Testis (tissue), 2 donors: ENCODE measurements at regions not wholly inside any gene's neighbourhood (a gene's known extent, or its start where the extent isn't known, plus 50 kb on each side); places are given as distances from the start of the nearest gene placed in this dataset.

Experiments used
- DNase-seq: peaks from one replicate; pipeline ENCODE4 v3.0.0-alpha.2; 2019
- H3K27ac ChIP-seq, 2 donors: fragments of 200-600 bp; sonication (generic); one replicate each; pipeline ENCODE4 v1.5.1; 2019
- H3K27me3 ChIP-seq: fragments of 200-600 bp; sonication (generic); one replicate; pipeline ENCODE4 v1.5.1; 2019
- H3K36me3 ChIP-seq: fragments of 200-600 bp; sonication (generic); one replicate; pipeline ENCODE4 v1.5.1; 2017; ENCODE audit warnings: low read depth; ENCODE audit errors: missing control alignments
- H3K4me1 ChIP-seq: fragments of 200-600 bp; sonication (generic); one replicate; pipeline ENCODE4 v1.5.1; 2019
- H3K4me3 ChIP-seq, 2 donors: fragments of 200-600 bp; sonication (generic); one replicate each; pipeline ENCODE4 v1.5.1; 2017 to 2019
- H3K9me3 ChIP-seq: fragments of 200-600 bp; sonication (generic); one replicate; pipeline ENCODE4 v1.5.1; 2017
- POLR2A ChIP-seq: fragments of 450-650 bp; IDR thresholded peaks from one replicate; pipeline ENCODE4 v1.6.1; 2017; ENCODE audit warnings: antibody characterized with exemption, mild to moderate bottlenecking, moderate library complexity
- WGBS, 2 donors: methylation state at CpG; one replicate each; pipeline ENCODE4 v1.1.5; 2018; 5-methylcytosine and 5-hydroxymethylcytosine counted together
- intact Hi-C: fragments of 100-400 bp; cut with DNase I; formaldehyde crosslinking; loops from one replicate; pipeline ENCODE4 v1.15.1; 2023; ENCODE audit warnings: low total_unique reads
- TF ChIP-seq, protein P1 (sequence below), 3 experiments: fragments of 450-650 bp in 2 of 3; fragments of 200-600 bp in 1 of 3; sonication (generic) in 1 of 3; IDR thresholded peaks; one replicate each; pipeline ENCODE4 v1.5.1; 2016 to 2019; ENCODE audit warnings: antibody characterized with exemption in 3 of 3, mild to moderate bottlenecking in 2 of 3, moderate library complexity in 1 of 3

DNA sequence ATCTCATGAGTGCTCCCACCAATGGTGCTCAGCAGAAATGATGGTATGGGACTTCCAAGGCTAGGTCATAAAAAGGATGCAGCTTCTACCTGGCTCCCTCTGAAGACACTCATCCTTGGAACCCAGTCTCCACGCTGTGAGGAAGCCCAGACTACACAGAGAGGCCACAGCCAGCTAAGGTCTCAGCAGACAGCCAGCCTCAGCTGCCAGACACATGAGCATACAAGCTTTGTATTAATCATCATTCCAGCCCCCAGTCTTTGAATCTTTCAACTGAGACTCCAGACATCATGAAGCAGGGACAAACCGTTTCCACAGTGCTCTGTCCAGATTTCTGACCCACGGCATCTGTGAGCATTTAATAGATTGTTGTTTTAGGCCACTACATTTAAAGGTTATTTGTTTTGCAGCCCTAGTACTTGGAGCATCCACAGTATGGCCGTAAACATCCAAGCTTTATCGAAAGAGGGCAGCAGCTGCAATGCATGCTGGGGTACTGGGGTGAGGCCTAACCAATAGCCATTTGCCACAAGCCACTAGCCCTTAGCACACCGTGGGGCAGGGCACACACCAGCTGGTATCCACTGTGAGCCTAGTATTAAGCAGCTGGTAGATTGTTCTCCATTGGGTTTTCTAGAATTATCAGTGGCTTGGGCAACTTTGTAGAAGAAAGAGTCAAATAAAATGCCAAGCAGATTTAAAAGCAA, 449.1 kb downstream of the BCOR start:
- Histone ChIP-seq H3K4me3 (no peak overlapping the region), H3K27me3 (no peaks in the 10 kb centered on the region), H3K9me3 (no peaks in the 10 kb centered on the region), H3K36me3 (no peaks in the 10 kb centered on the region), H3K4me1 (peaks cover 3% of the 10 kb centered on the region), H3K27ac (no peak overlapping the region)
- WGBS, 2 donors, result 55 to 63% methylated on average over 4 to 6 of the region's 6 CpGs
- no peak for DNase-seq
- no peak for TF ChIP-seq POLR2A
- TF ChIP-seq, protein P1, sequence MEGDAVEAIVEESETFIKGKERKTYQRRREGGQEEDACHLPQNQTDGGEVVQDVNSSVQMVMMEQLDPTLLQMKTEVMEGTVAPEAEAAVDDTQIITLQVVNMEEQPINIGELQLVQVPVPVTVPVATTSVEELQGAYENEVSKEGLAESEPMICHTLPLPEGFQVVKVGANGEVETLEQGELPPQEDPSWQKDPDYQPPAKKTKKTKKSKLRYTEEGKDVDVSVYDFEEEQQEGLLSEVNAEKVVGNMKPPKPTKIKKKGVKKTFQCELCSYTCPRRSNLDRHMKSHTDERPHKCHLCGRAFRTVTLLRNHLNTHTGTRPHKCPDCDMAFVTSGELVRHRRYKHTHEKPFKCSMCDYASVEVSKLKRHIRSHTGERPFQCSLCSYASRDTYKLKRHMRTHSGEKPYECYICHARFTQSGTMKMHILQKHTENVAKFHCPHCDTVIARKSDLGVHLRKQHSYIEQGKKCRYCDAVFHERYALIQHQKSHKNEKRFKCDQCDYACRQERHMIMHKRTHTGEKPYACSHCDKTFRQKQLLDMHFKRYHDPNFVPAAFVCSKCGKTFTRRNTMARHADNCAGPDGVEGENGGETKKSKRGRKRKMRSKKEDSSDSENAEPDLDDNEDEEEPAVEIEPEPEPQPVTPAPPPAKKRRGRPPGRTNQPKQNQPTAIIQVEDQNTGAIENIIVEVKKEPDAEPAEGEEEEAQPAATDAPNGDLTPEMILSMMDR (IDR thresholded peaks at IDR 0.05), result no peak
- intact Hi-C loops, result no loop called here

DNA sequence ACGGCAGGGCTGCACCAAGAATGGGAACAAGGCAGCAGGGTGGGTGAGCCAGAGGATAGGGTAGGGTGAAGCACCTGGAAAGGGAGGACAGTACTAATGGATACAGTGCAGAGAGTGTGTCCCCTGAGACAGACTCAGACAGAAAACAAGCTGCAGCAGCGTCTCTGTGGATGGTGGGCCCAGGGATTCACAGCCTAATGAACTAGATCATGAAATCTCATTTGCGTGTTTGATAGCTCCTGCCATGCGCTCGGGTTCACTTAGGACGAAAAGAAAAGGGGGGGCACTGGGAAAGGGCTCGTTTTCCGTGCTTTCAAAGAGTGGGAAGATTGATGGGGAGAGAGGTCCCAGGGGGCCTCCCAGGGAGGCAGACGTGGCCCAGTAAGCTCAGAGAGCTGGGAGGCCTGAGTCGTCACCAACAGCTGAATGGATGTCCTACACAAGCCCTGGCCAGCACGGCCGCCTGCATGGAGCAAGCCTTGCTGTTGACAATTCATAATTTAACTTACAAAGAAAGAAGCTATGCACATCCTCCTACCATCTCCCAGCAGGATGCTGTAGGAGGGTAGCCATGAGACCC, 446.9 kb downstream of the BCOR start:
- Histone ChIP-seq H3K27ac (no peak overlapping the region), H3K4me3 (no peak overlapping the region), H3K4me1 (no peaks in the 10 kb centered on the region), H3K9me3 (no peaks in the 10 kb centered on the region), H3K27me3 (no peaks in the 10 kb centered on the region), H3K36me3 (no peaks in the 10 kb centered on the region)
- TF ChIP-seq, protein P1 (IDR thresholded peaks at IDR 0.05), result no peak
- no peak for TF ChIP-seq POLR2A
- intact Hi-C loops, result no loop called here
- no peak for DNase-seq
- WGBS, 2 donors, result 84 to 87% methylated on average over 10 to 12 of the region's 12 CpGs

DNA sequence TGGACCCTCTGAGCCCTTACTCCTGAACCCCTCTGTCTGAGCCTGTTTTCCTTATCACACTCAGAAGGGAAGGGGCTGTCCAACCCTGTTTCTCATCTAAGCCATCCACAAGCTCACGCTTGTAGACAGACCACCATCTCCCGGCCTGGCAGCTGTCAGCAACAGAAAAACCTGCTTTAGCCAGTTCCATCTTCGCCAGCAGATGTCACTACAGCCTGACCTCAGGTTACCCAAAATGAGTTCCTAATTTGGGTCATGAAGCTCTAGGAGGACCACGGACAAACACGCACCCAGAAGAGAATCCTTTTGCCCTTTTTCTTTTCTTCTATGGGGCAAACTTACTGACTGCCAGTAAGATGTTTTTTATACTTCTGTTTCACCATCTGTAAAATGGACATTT, 445.4 kb downstream of the BCOR start:
- no peak for DNase-seq
- Histone ChIP-seq H3K36me3 (no peaks in the 10 kb centered on the region), H3K4me1 (no peaks in the 10 kb centered on the region), H3K4me3 (no peak overlapping the region), H3K27ac (no peak overlapping the region), H3K9me3 (no peaks in the 10 kb centered on the region), H3K27me3 (no peaks in the 10 kb centered on the region)
- 48 to 95% methylated on average over 3 to 5 of the region's 5 CpGs for WGBS, 2 donors
- TF ChIP-seq, protein P1 (IDR thresholded peaks at IDR 0.05), result no peak
- no peak for TF ChIP-seq POLR2A
- intact Hi-C loops, result no loop called here

DNA sequence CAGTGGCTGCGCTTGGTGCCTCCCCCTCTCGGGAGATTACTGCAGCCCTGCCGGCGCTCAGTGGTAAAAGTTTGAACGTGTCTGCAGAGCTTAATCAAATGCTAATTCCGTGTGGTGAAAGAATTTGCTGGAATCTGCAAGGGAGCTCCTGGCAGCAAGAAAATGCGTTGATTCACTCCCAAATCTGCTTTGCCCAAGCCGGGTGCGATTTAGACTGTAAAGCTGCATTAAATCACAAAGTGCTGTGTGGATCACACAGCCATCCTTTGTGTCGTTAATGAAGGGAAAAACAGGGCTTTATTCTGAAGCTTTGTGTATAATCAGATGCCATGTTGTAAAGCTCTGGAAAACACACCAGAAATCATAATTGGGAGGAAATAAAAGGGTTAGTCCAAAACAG, 444.1 kb downstream of the BCOR start:
- Histone ChIP-seq H3K4me1 (no peaks in the 10 kb centered on the region), H3K36me3 (no peaks in the 10 kb centered on the region), H3K27me3 (no peaks in the 10 kb centered on the region), H3K9me3 (no peaks in the 10 kb centered on the region), H3K27ac (no peak overlapping the region), H3K4me3 (no peak overlapping the region)
- TF ChIP-seq, protein P1 (IDR thresholded peaks at IDR 0.05), result no peak
- no peak for TF ChIP-seq POLR2A
- intact Hi-C loops, result no loop called here
- 63% methylated on average over 10 of the region's 10 CpGs for WGBS, 2 donors
- no peak for DNase-seq
